ENCODE measurements at regions not wholly inside any gene's neighbourhood (a gene's known extent, or its start where the extent isn't known, plus 50 kb on each side); places are given as distances from the start of the nearest gene placed in this dataset.

DNA sequence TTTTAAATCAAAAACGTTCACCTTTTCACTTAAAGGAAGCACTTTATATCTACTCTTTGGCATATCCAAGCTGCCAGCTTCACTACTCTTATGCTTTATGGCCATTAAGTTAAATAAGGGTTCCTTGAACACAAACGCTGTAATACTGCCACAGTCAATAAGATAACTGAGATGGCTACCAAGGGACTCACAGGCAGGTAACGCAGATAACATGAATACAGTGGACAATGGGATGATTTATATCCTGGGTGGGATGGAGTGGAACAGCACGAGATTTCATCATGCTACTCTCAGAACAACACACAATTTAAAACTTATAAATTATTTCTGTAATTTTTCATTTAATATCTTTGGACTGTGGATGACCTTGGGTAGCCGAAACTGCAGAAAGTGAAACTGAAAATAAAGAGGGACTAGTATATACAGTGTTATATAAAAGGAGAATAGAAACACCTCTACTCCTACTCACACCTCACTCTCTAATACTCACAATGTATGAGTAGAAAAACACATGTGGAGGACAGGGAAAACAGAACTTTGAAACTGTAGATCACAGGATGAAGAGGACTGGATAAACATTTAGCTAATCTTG lies 367.3 kb downstream of the C12orf50 start:
- WGBS, 5 donors = 40 to 67% (median 48%) methylated on average over 5 of the region's 5 CpGs
- no peak for DNase-seq
- Histone ChIP-seq H3K9me3 (no peaks in the 10 kb centered on the region), H3K27me3 (replicated peaks in 1 of 7) (no peaks in the 10 kb centered on the region), H3K36me3 (no peaks in the 10 kb centered on the region), H3K27ac (peak overlapping the region in 1 of 8 donors; percentile 7), H3K4me1 (peaks cover 0 to 11% (median 0%) of the 10 kb centered on the region in 6 donors), H3K4me3 (peak overlapping the region in 6 of 8 donors; percentile 9 to 46 (median 21))
- no peak for TF ChIP-seq POLR2A (IDR thresholded peaks at IDR 0.05)
- no peak for TF ChIP-seq CTCF (IDR thresholded peaks at IDR 0.05 in 8 of 11, conservative IDR thresholded peaks at IDR 0.05 in 3 of 11)
- TF ChIP-seq POLR2AphosphoS5 (IDR thresholded peaks at IDR 0.05) = no peak
- intact Hi-C loops (cut with DNase I; ENCODE audit: low total_unique reads) = no loop called here

- Histone ChIP-seq H3K36me3 (no peaks in the 10 kb centered on the region), H3K27me3 (replicated peaks in 1 of 7) (no peaks in the 10 kb centered on the region), H3K4me3 (peak overlapping the region in 2 of 8 donors; percentile 36 to 46), H3K4me1 (peaks cover 0 to 11% (median 0%) of the 10 kb centered on the region in 6 donors), H3K9me3 (no peaks in the 10 kb centered on the region), H3K27ac (peak overlapping the region in 1 of 8 donors; percentile 7)
- intact Hi-C loops (cut with DNase I; ENCODE audit: low total_unique reads) = no loop called here
- DNase-seq = no peak
- TF ChIP-seq POLR2A (IDR thresholded peaks at IDR 0.05) (no peak), POLR2AphosphoS5 (IDR thresholded peaks at IDR 0.05) (no peak), CTCF (IDR thresholded peaks at IDR 0.05 in 8 of 11, conservative IDR thresholded peaks at IDR 0.05 in 3 of 11) (no peak)
- 60 to 81% (median 76%) methylated on average over 2 of the region's 2 CpGs for WGBS, 5 donors
Measured at GRCh38 chr12:87660987-87661774, 368.0 kb downstream of the C12orf50 start.

- Histone ChIP-seq H3K36me3 (no peaks in the 10 kb centered on the region), H3K27me3 (replicated peaks in 1 of 7) (no peaks in the 10 kb centered on the region), H3K9me3 (no peaks in the 10 kb centered on the region), H3K4me3 (no peak overlapping the region), H3K4me1 (peaks cover 0 to 11% (median 0%) of the 10 kb centered on the region in 6 donors), H3K27ac (no peak overlapping the region)
- TF ChIP-seq CTCF (IDR thresholded peaks at IDR 0.05 in 8 of 11, conservative IDR thresholded peaks at IDR 0.05 in 3 of 11) (no peak), POLR2A (IDR thresholded peaks at IDR 0.05) (no peak), POLR2AphosphoS5 (IDR thresholded peaks at IDR 0.05) (no peak)
- 76 to 84% (median 80%) methylated on average over 2 of the region's 2 CpGs for WGBS, 5 donors
- DNase-seq = no peak
- intact Hi-C loops (cut with DNase I; ENCODE audit: low total_unique reads) = no loop called here
Measured at GRCh38 chr12:87660291-87660690, 368.9 kb downstream of the C12orf50 start.

GRCh38 chr12:87656311-87656710 lies 372.9 kb downstream of the C12orf50 start:
- TF ChIP-seq POLR2A (IDR thresholded peaks at IDR 0.05) (no peak), CTCF (IDR thresholded peaks at IDR 0.05 in 8 of 11, conservative IDR thresholded peaks at IDR 0.05 in 3 of 11) (no peak), POLR2AphosphoS5 (IDR thresholded peaks at IDR 0.05) (no peak)

More at GRCh38 chr12:87656311-87656710, 372.9 kb downstream of the C12orf50 start:
- Histone ChIP-seq H3K27me3 (replicated peaks in 1 of 7) (no peaks in the 10 kb centered on the region), H3K27ac (no peak overlapping the region), H3K4me3 (no peak overlapping the region), H3K4me1 (peaks cover 0 to 6% (median 0%) of the 10 kb centered on the region in 6 donors), H3K36me3 (no peaks in the 10 kb centered on the region), H3K9me3 (no peaks in the 10 kb centered on the region)
- no peak for DNase-seq
- intact Hi-C loops (cut with DNase I; ENCODE audit: low total_unique reads) = no loop called here
- WGBS, 5 donors = 89 to 95% (median 92%) methylated on average over 1 of the region's 1 CpG
